ENCODE measurements at regions not wholly inside any gene's neighbourhood (a gene's known extent, or its start where the extent isn't known, plus 50 kb on each side); places are given as distances from the start of the nearest gene placed in this dataset.

GRCh38 chr15:94970802-94971201 lies 739.4 kb downstream of the MCTP2 start:
- DNase-seq = no peak
- Mint-ChIP-seq H3K4me1 (ENCODE audit: low read depth) (no peaks in the 10 kb centered on the region), H3K4me3 (no peak overlapping the region), H3K27me3 (peaks cover 2% of the 10 kb centered on the region), H3K9me3 (peaks cover 2% of the 10 kb centered on the region), H3K36me3 (ENCODE audit: low read depth) (no peaks in the 10 kb centered on the region), H3K27ac (no peak overlapping the region)
- CTCF ChIA-PET = interaction anchor here (0.5 kb wide), 1 partner anchor 603 kb away, joined by 3 read pairs; no protein-coding TSS in a partner anchor
- intact Hi-C loops (cut with micrococcal nuclease) = no loop called here
- POLR2A ChIA-PET = no interaction called here
- no peak for ATAC-seq
- TF ChIP-seq CTCF (IDR thresholded peaks at IDR 0.05) = no peak

- DNase-seq (no peak), ATAC-seq (no peak)
- H3K27me3 Mint-ChIP-seq = peaks cover 2% of the 10 kb centered on the region
- ChIA-PET CTCF (no interaction called here), POLR2A (no interaction called here)
- intact Hi-C loops (cut with micrococcal nuclease) = no loop called here
- H3K9me3 Mint-ChIP-seq = no peaks in the 10 kb centered on the region
- no peak for TF ChIP-seq CTCF (IDR thresholded peaks at IDR 0.05)
- H3K4me1 Mint-ChIP-seq (ENCODE audit: low read depth) = no peaks in the 10 kb centered on the region
- no peak overlapping the region for H3K27ac Mint-ChIP-seq
- no peaks in the 10 kb centered on the region for H3K36me3 Mint-ChIP-seq (ENCODE audit: low read depth)
- H3K4me3 Mint-ChIP-seq = no peak overlapping the region
Measured at GRCh38 chr15:94972314-94972713, 741.0 kb downstream of the MCTP2 start.

GRCh38 chr15:94987085-94987484 lies 755.7 kb downstream of the MCTP2 start:
- no peak for ATAC-seq
- H3K27me3 Mint-ChIP-seq = no peaks in the 10 kb centered on the region
- ChIA-PET CTCF (no interaction called here), POLR2A (no interaction called here)
- no peak overlapping the region for H3K4me3 Mint-ChIP-seq
- H3K36me3 Mint-ChIP-seq (ENCODE audit: low read depth) = no peaks in the 10 kb centered on the region
- no peak for DNase-seq
- H3K27ac Mint-ChIP-seq = no peak overlapping the region
- H3K4me1 Mint-ChIP-seq (ENCODE audit: low read depth) = no peaks in the 10 kb centered on the region
- H3K9me3 Mint-ChIP-seq = peaks cover 15% of the 10 kb centered on the region
- no peak for TF ChIP-seq CTCF (IDR thresholded peaks at IDR 0.05)
- intact Hi-C loops (cut with micrococcal nuclease) = no loop called here

GRCh38 chr15:94991718-94992117 lies 760.4 kb downstream of the MCTP2 start:
- ChIA-PET CTCF (no interaction called here), POLR2A (no interaction called here)
- TF ChIP-seq CTCF (IDR thresholded peaks at IDR 0.05) = no peak
- no peak for DNase-seq
- peaks cover 10% of the 10 kb centered on the region for H3K9me3 Mint-ChIP-seq
- no peaks in the 10 kb centered on the region for H3K4me1 Mint-ChIP-seq (ENCODE audit: low read depth)
- H3K27ac Mint-ChIP-seq = no peak overlapping the region
- no peak for ATAC-seq
- intact Hi-C loops (cut with micrococcal nuclease) = no loop called here
- H3K36me3 Mint-ChIP-seq (ENCODE audit: low read depth) = no peaks in the 10 kb centered on the region
- H3K4me3 Mint-ChIP-seq = no peak overlapping the region
- H3K27me3 Mint-ChIP-seq = no peaks in the 10 kb centered on the region

GRCh38 chr15:95009635-95010034 lies 778.3 kb downstream of the MCTP2 start:
- ChIA-PET POLR2A (no interaction called here), CTCF (no interaction called here)
- TF ChIP-seq CTCF (IDR thresholded peaks at IDR 0.05) = no peak
- DNase-seq (no peak), ATAC-seq (no peak)
- intact Hi-C loops (cut with micrococcal nuclease) = no loop called here
- Mint-ChIP-seq H3K36me3 (ENCODE audit: low read depth) (no peaks in the 10 kb centered on the region), H3K4me1 (ENCODE audit: low read depth) (no peaks in the 10 kb centered on the region), H3K27ac (no peak overlapping the region), H3K4me3 (no peak overlapping the region), H3K27me3 (no peaks in the 10 kb centered on the region), H3K9me3 (peaks cover 1% of the 10 kb centered on the region)

Measured in activated CD8-positive, alpha-beta T cell treated with anti-CD3 and anti-CD28 coated beads for 36 hours (primary cell).